PC-3 (cell line): ENCODE measurements at regions not wholly inside any gene's neighbourhood (a gene's known extent, or its start where the extent isn't known, plus 50 kb on each side); places are given as distances from the start of the nearest gene placed in this dataset.

Source experiments
- ATAC-seq: fragments of 200-7000 bp; cut with Tn5 transposase; 2 replicates; pipeline ENCODE4 v1.9.1; 2020; ENCODE audit warnings: mild to moderate bottlenecking, moderate library complexity
- BruUV-seq: library from RNA; stranded (reverse); fragments of 400-500 nt; replicated peaks from 2 replicates; lab custom pipeline; 2021; lab: Mats Ljungman, UMichigan
- CTCF ChIA-PET: fragments of 300-600 bp; sonication (Branson Sonifier 250); formaldehyde crosslinking; loops from one replicate; lab custom pipeline; 2022; ENCODE audit warnings: antibody characterized with exemption; lab: Charles Lee
- POLR2A ChIA-PET: fragments of 300-600 bp; sonication (Branson Sonifier 250); formaldehyde crosslinking; loops from one replicate; lab custom pipeline; 2022; ENCODE audit warnings: antibody characterized with exemption; ENCODE audit not compliant: unreplicated experiment; lab: Charles Lee
- DNase-seq: peaks from one replicate; pipeline ENCODE4 v3.0.0-alpha.2; 2015
- H2AFZ ChIP-seq: fragments of 300-600 bp; sonication (generic); 2 replicates; pipeline ENCODE4 v1.6.0; 2016; ENCODE audit warnings: antibody characterized with exemption, low read length
- H3F3A ChIP-seq: fragments of 300-600 bp; sonication (generic); one replicate; pipeline ENCODE4 v1.6.0; 2017; ENCODE audit warnings: antibody characterized with exemption, low read length, control low read depth, mild to moderate bottlenecking; ENCODE audit not compliant: unreplicated experiment
- H3K27ac ChIP-seq: fragments of 300-600 bp; sonication (generic); 2 replicates; pipeline ENCODE4 v1.5.1; 2016; ENCODE audit warnings: mild to moderate bottlenecking, low read length
- H3K27me3 ChIP-seq: fragments of 300-600 bp; sonication (generic); 2 replicates; pipeline ENCODE4 v1.6.1; 2016; ENCODE audit warnings: low read length, mixed read lengths
- H3K36me3 ChIP-seq: fragments of 300-600 bp; sonication (generic); 2 replicates; pipeline ENCODE4 v1.6.1; 2016; ENCODE audit warnings: low read depth, mixed run types, low read length, mixed read lengths
- H3K4me1 ChIP-seq: fragments of 300-600 bp; sonication (generic); 2 replicates; pipeline ENCODE4 v1.5.1; 2016; ENCODE audit warnings: low read length; ENCODE audit not compliant: insufficient read depth
- H3K4me2 ChIP-seq: fragments of 300-600 bp; sonication (generic); 2 replicates; pipeline ENCODE4 v1.6.0; 2016; ENCODE audit warnings: low read length
- H3K4me3 ChIP-seq: fragments of 300-600 bp; sonication (generic); 2 replicates; pipeline ENCODE4 v1.5.1; 2016; ENCODE audit warnings: mild to moderate bottlenecking, low read length, mixed read lengths
- H3K79me2 ChIP-seq: fragments of 300-600 bp; sonication (generic); 2 replicates; pipeline ENCODE4 v1.6.1; 2017; ENCODE audit warnings: low read length, mixed read lengths
- H3K9ac ChIP-seq: fragments of 300-600 bp; sonication (generic); 2 replicates; pipeline ENCODE4 v1.6.0; 2016; ENCODE audit warnings: mild to moderate bottlenecking, low read length
- H3K9me2 ChIP-seq: fragments of 300-600 bp; sonication (generic); replicated peaks from 2 replicates; pipeline ENCODE4 v1.6.1; 2016; ENCODE audit warnings: mixed run types, low read length, mixed read lengths
- H3K9me3 ChIP-seq: fragments of 300-600 bp; sonication (generic); 2 replicates; pipeline ENCODE4 v1.6.1; 2016; ENCODE audit warnings: low read length, mixed read lengths
- H4K20me1 ChIP-seq: fragments of 300-600 bp; sonication (generic); 2 replicates; pipeline ENCODE4 v1.6.1; 2016; ENCODE audit warnings: low read length, mixed read lengths
- EZH2 ChIP-seq: fragments of 300-600 bp; sonication (generic); IDR thresholded peaks from one replicate; pipeline ENCODE4 v1.6.1; 2017; ENCODE audit warnings: antibody characterized with exemption, mild to moderate bottlenecking, low read length; ENCODE audit not compliant: unreplicated experiment
- EZH2phosphoT487 ChIP-seq: fragments of 300-600 bp; sonication (generic); IDR thresholded peaks from 2 replicates; pipeline ENCODE4 v1.6.1; 2018; ENCODE audit warnings: mild to moderate bottlenecking, antibody characterized with exemption, low read length, borderline replicate concordance
- intact Hi-C: fragments of 100-400 bp; cut with micrococcal nuclease; formaldehyde crosslinking; loops from 2 replicates; pipeline ENCODE4 v1.9.0; 2023
- TF ChIP-seq, protein P1 (sequence below): fragments of 300-600 bp; sonication (generic); conservative IDR thresholded peaks from 2 replicates; pipeline ENCODE4 v1.5.1; 2017; ENCODE audit warnings: antibody characterized with exemption, low read depth, mild to moderate bottlenecking, low read length

DNA sequence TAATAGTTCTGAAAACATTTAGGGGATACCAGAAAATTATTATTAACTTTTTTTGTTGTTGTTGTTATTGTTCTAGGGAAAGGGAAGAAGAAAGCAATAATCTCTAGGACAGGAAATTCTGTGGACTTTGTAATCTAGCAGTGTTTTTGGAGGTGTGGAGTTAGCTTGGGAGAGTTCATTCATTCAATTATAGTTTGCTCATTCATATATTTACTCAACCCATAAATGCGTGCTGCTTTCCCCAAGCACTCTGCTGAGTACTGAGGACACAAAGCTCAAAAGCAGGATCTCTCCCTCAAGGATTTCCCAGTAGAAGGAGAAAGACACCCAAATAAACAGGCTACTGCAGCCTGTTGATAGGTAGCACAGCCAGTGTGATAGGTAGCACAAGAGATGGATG is 984.3 kb downstream of the BCL11A start:
- no peak for DNase-seq
- Histone ChIP-seq H3K27ac (no peak overlapping the region), H3K4me2 (no peak overlapping the region), H3K27me3 (no peaks in the 10 kb centered on the region; the same call in 1 of the 2 replicates), H3K9me2 (no peaks in the 10 kb centered on the region), H3K9ac (no peak overlapping the region), H3K4me1 (no peaks in the 10 kb centered on the region), H2AFZ (no peak overlapping the region), H3K36me3 (no peaks in the 10 kb centered on the region), H4K20me1 (no peaks in the 10 kb centered on the region), H3K9me3 (no peaks in the 10 kb centered on the region), H3K4me3 (no peak overlapping the region), H3K79me2 (no peaks in the 10 kb centered on the region), H3F3A (no peaks in the 10 kb centered on the region)
- TF ChIP-seq EZH2phosphoT487 (no peak), EZH2 (no peak)
- TF ChIP-seq, protein P1, sequence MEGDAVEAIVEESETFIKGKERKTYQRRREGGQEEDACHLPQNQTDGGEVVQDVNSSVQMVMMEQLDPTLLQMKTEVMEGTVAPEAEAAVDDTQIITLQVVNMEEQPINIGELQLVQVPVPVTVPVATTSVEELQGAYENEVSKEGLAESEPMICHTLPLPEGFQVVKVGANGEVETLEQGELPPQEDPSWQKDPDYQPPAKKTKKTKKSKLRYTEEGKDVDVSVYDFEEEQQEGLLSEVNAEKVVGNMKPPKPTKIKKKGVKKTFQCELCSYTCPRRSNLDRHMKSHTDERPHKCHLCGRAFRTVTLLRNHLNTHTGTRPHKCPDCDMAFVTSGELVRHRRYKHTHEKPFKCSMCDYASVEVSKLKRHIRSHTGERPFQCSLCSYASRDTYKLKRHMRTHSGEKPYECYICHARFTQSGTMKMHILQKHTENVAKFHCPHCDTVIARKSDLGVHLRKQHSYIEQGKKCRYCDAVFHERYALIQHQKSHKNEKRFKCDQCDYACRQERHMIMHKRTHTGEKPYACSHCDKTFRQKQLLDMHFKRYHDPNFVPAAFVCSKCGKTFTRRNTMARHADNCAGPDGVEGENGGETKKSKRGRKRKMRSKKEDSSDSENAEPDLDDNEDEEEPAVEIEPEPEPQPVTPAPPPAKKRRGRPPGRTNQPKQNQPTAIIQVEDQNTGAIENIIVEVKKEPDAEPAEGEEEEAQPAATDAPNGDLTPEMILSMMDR = no peak
- ChIA-PET POLR2A (no interaction called here), CTCF (no interaction called here)
- no TSS peak for BruUV-seq
- no peak for ATAC-seq
- intact Hi-C loops = no loop called here

DNA sequence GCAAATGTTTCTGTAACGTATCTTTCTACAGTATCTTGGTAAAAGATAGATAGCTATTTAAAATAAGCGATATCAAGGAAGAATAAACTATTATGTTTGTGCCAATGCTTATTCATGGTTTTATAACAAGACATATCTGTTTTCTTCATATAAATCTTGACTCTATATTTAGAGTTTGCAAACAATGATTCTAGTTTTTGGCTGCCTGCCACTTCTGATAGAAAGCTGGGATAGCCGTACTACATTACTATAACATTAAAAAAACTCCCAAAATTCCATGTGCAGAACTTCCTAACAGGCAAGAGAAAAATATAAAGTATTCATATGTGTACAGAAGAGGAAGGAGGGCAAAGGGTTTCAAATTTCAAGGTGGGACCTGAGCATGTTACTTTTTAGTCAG is 985.0 kb downstream of the BCL11A start:
- Histone ChIP-seq H3K27ac (no peak overlapping the region), H3K27me3 (no peaks in the 10 kb centered on the region; the same call in 1 of the 2 replicates), H3F3A (no peaks in the 10 kb centered on the region), H3K4me1 (no peaks in the 10 kb centered on the region), H2AFZ (no peak overlapping the region), H3K9ac (no peak overlapping the region), H4K20me1 (no peaks in the 10 kb centered on the region), H3K36me3 (no peaks in the 10 kb centered on the region), H3K79me2 (no peaks in the 10 kb centered on the region), H3K4me3 (no peak overlapping the region), H3K9me2 (no peaks in the 10 kb centered on the region), H3K4me2 (no peak overlapping the region), H3K9me3 (no peaks in the 10 kb centered on the region)
- no peak for DNase-seq
- intact Hi-C loops = no loop called here
- BruUV-seq = no TSS peak
- TF ChIP-seq EZH2phosphoT487 = no peak
- TF ChIP-seq, protein P1 = no peak
- TF ChIP-seq EZH2 = no peak
- POLR2A ChIA-PET = no interaction called here
- CTCF ChIA-PET = no interaction called here
- no peak for ATAC-seq

DNA sequence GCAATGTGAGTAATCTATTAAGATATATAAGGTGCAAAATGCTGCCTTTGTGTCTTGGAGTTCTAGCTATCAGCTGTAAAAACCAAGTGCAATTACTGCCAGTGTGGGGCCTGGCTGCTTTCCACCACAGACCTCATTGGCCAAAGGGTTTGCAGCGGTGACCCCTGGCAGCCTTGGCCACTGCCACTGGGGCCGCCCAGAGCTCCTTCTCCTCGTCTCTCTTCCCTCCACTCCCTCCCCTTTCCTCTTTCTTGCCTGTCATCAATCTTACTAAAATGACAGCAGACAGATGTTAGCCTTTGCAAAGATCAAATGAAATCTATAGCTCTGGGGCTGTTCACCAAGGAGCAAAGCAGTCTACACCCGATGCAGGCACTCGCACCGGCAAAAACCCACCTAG is 986.3 kb downstream of the BCL11A start:
- no peak overlapping the region for H3K9ac ChIP-seq
- no peaks in the 10 kb centered on the region for H3K36me3 ChIP-seq
- no peak overlapping the region for H2AFZ ChIP-seq
- no peak for DNase-seq
- H3F3A ChIP-seq = no peaks in the 10 kb centered on the region
- H3K79me2 ChIP-seq = no peaks in the 10 kb centered on the region
- no peak for TF ChIP-seq EZH2
- no peak for TF ChIP-seq EZH2phosphoT487
- TF ChIP-seq, protein P1 = no peak
- H3K27ac ChIP-seq = no peak overlapping the region
- no peaks in the 10 kb centered on the region for H3K9me2 ChIP-seq
- no peaks in the 10 kb centered on the region for H4K20me1 ChIP-seq
- ATAC-seq = no peak
- ChIA-PET POLR2A (no interaction called here), CTCF (no interaction called here)
- no peaks in the 10 kb centered on the region for H3K4me1 ChIP-seq
- H3K4me3 ChIP-seq = no peak overlapping the region
- H3K9me3 ChIP-seq = no peaks in the 10 kb centered on the region
- no peak overlapping the region for H3K4me2 ChIP-seq
- intact Hi-C loops = no loop called here
- BruUV-seq = no TSS peak
- H3K27me3 ChIP-seq = no peaks in the 10 kb centered on the region; the same call in 1 of the 2 replicates
